BLaER1 (cell line): ENCODE measurements at regions not wholly inside any gene's neighbourhood (a gene's known extent, or its start where the extent isn't known, plus 50 kb on each side); places are given as distances from the start of the nearest gene placed in this dataset.

Experiments
- H3K27ac ChIP-seq: shearing (Covaris generic); formaldehyde crosslinking; 2 replicates; pipeline ENCODE4 v1.8.1; 2022
- H3K27me3 ChIP-seq: shearing (Covaris generic); formaldehyde crosslinking; 2 replicates; pipeline ENCODE4 v1.8.1; 2022
- H3K36me3 ChIP-seq: shearing (Covaris generic); formaldehyde crosslinking; 2 replicates; pipeline ENCODE4 v1.8.1; 2022
- H3K4me1 ChIP-seq: shearing (Covaris generic); formaldehyde crosslinking; 2 replicates; pipeline ENCODE4 v1.8.1; 2022
- H3K4me2 ChIP-seq: shearing (Covaris generic); formaldehyde crosslinking; 2 replicates; pipeline ENCODE4 v1.8.1; 2022
- H3K4me3 ChIP-seq: shearing (Covaris generic); formaldehyde crosslinking; 2 replicates; pipeline ENCODE4 v1.8.1; 2022
- H3K9ac ChIP-seq: shearing (Covaris generic); formaldehyde crosslinking; 2 replicates; pipeline ENCODE4 v1.8.1; 2022
- H3K9me3 ChIP-seq: shearing (Covaris generic); formaldehyde crosslinking; 2 replicates; pipeline ENCODE4 v1.8.1; 2022
- H4K20me1 ChIP-seq: shearing (Covaris generic); formaldehyde crosslinking; 2 replicates; pipeline ENCODE4 v1.8.1; 2022
- Cebpa-rat ChIP-seq: shearing (Covaris generic); IDR thresholded peaks from 2 replicates; pipeline ENCODE4 v1.8.1; 2022

GRCh38 chr3:70899816-70900215 is 587.4 kb upstream of the MDFIC2 start:
- Histone ChIP-seq H3K4me2 (no peak overlapping the region), H3K9me3 (peaks cover 9% of the 10 kb centered on the region), H3K9ac (no peak overlapping the region), H3K4me1 (no peaks in the 10 kb centered on the region), H3K36me3 (no peaks in the 10 kb centered on the region), H3K4me3 (no peak overlapping the region), H4K20me1 (no peaks in the 10 kb centered on the region), H3K27ac (no peak overlapping the region), H3K27me3 (no peaks in the 10 kb centered on the region)
- TF ChIP-seq Cebpa-rat: no peak

GRCh38 chr3:70890020-70890394 is 577.6 kb upstream of the MDFIC2 start:
- no peaks in the 10 kb centered on the region for H3K4me1 ChIP-seq
- TF ChIP-seq Cebpa-rat: no peak
- H3K4me3 ChIP-seq: no peak overlapping the region
- no peaks in the 10 kb centered on the region for H3K9me3 ChIP-seq
- no peaks in the 10 kb centered on the region for H3K36me3 ChIP-seq
- no peaks in the 10 kb centered on the region for H4K20me1 ChIP-seq
- H3K27ac ChIP-seq: no peak overlapping the region
- H3K9ac ChIP-seq: no peak overlapping the region
- H3K27me3 ChIP-seq: no peaks in the 10 kb centered on the region
- H3K4me2 ChIP-seq: no peak overlapping the region

- H3K4me3 ChIP-seq: no peak overlapping the region
- H3K27me3 ChIP-seq: no peaks in the 10 kb centered on the region
- no peak overlapping the region for H3K4me2 ChIP-seq
- H3K27ac ChIP-seq: no peak overlapping the region
- H4K20me1 ChIP-seq: no peaks in the 10 kb centered on the region
- no peaks in the 10 kb centered on the region for H3K4me1 ChIP-seq
- H3K9me3 ChIP-seq: no peaks in the 10 kb centered on the region
- H3K36me3 ChIP-seq: no peaks in the 10 kb centered on the region
- TF ChIP-seq Cebpa-rat: no peak
- no peak overlapping the region for H3K9ac ChIP-seq
Measured at GRCh38 chr3:70889162-70890019, 577.0 kb upstream of the MDFIC2 start.

DNA sequence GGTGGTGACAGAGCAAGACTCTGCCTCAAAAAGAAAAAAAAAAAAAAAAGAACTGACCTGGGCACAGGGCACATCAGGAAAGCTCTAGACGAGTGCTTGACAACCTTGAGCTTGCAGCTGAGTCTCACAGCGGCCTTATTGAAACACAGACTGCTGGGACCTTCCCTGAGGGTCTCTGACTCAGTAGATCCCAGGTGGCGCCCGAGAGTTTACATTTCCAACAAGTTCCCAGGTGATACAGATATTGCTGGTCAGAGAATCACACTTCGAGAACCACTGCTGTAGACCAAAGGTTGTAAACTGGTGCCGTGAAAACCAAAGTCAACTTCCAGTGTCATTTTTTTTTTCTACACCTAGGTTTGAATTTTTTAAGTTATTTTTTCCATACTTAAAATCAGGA is 573.2 kb upstream of the MDFIC2 start:
- no peak overlapping the region for H3K27ac ChIP-seq
- TF ChIP-seq Cebpa-rat: no peak
- H3K4me3 ChIP-seq: no peak overlapping the region
- no peaks in the 10 kb centered on the region for H4K20me1 ChIP-seq
- no peaks in the 10 kb centered on the region for H3K36me3 ChIP-seq
- H3K4me1 ChIP-seq: no peaks in the 10 kb centered on the region
- no peaks in the 10 kb centered on the region for H3K27me3 ChIP-seq
- no peak overlapping the region for H3K4me2 ChIP-seq
- no peaks in the 10 kb centered on the region for H3K9me3 ChIP-seq
- H3K9ac ChIP-seq: no peak overlapping the region

GRCh38 chr3:70882104-70882503 is 569.7 kb upstream of the MDFIC2 start:
- H3K4me3 ChIP-seq: no peak overlapping the region
- H3K4me1 ChIP-seq: no peaks in the 10 kb centered on the region
- H3K36me3 ChIP-seq: no peaks in the 10 kb centered on the region
- no peak overlapping the region for H3K4me2 ChIP-seq
- H4K20me1 ChIP-seq: no peaks in the 10 kb centered on the region
- no peaks in the 10 kb centered on the region for H3K27me3 ChIP-seq
- peaks cover 12% of the 10 kb centered on the region for H3K9me3 ChIP-seq
- no peak overlapping the region for H3K27ac ChIP-seq
- H3K9ac ChIP-seq: no peak overlapping the region
- TF ChIP-seq Cebpa-rat: no peak

DNA sequence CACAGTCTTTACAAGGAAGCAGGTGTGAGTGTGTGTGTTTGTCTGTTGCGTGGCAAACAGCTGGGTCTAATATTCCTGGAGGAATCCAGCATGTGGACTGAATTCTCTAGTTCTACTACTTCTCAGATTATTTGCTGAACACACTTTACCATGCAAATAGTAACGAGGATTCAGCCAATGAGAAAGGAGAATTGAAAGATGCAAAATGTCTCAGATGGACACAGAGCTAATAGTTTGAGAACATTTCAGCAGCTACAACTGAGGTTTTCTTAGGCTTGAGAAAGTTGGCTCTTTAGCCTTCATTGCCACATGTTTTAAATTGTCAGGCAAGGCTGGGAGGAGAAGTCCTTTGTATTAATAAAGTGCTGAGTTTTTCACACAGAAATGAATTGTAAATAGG is 568.0 kb upstream of the MDFIC2 start:
- H3K27ac ChIP-seq: no peak overlapping the region
- H4K20me1 ChIP-seq: no peaks in the 10 kb centered on the region
- no peaks in the 10 kb centered on the region for H3K27me3 ChIP-seq
- TF ChIP-seq Cebpa-rat: no peak
- no peaks in the 10 kb centered on the region for H3K4me1 ChIP-seq
- no peaks in the 10 kb centered on the region for H3K36me3 ChIP-seq
- peaks cover 12% of the 10 kb centered on the region for H3K9me3 ChIP-seq
- H3K9ac ChIP-seq: no peak overlapping the region
- H3K4me3 ChIP-seq: no peak overlapping the region
- H3K4me2 ChIP-seq: no peak overlapping the region

DNA sequence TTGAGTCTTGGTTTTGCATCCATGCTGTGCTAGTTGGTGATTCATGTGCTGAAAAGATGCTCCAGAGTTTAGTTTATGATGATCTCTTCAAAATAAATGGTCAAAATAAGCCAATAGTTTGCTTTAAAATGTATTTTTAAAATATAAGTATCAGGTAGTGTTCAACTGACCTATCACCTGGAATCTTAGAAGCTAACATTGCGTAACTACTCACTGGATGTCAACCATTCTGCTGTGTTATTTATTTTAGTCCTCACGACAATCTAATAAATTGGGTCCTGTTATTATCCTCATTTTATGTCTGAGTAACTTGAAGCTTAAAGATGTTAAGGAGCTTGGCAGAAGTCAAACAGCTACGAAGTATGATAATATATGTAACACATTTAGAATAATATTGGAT is 563.7 kb upstream of the MDFIC2 start:
- H3K9ac ChIP-seq: no peak overlapping the region
- H3K9me3 ChIP-seq: peaks cover 22% of the 10 kb centered on the region
- no peak overlapping the region for H3K4me2 ChIP-seq
- no peaks in the 10 kb centered on the region for H3K4me1 ChIP-seq
- no peaks in the 10 kb centered on the region for H3K27me3 ChIP-seq
- no peak overlapping the region for H3K27ac ChIP-seq
- H4K20me1 ChIP-seq: no peaks in the 10 kb centered on the region
- no peaks in the 10 kb centered on the region for H3K36me3 ChIP-seq
- no peak for TF ChIP-seq Cebpa-rat
- H3K4me3 ChIP-seq: no peak overlapping the region

- no peaks in the 10 kb centered on the region for H4K20me1 ChIP-seq
- H3K4me2 ChIP-seq: no peak overlapping the region
- no peak overlapping the region for H3K4me3 ChIP-seq
- H3K9ac ChIP-seq: no peak overlapping the region
- no peaks in the 10 kb centered on the region for H3K4me1 ChIP-seq
- no peak overlapping the region for H3K27ac ChIP-seq
- peaks cover 25% of the 10 kb centered on the region for H3K9me3 ChIP-seq
- H3K36me3 ChIP-seq: no peaks in the 10 kb centered on the region
- H3K27me3 ChIP-seq: no peaks in the 10 kb centered on the region
- no peak for TF ChIP-seq Cebpa-rat
Measured at GRCh38 chr3:70874196-70874595, 561.8 kb upstream of the MDFIC2 start.

DNA sequence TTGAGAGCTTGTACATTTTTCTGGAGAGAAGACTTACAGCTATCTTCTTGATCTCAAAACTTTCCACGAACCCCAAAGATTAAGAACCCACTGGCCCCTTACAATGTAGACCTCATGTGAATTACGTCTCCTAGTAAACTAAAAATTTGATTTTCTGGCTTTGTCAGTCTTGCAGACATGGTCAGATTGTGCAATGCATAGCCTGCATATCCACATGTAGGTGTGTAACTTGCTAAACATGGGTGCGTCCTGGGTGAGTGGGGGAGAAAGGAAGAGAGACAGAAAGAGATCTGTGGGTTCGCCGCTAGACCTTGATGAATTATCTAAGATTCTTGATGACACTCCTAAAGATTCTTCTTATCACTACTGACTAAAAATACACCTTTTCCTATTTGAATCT is 561.2 kb upstream of the MDFIC2 start:
- TF ChIP-seq Cebpa-rat: no peak
- Histone ChIP-seq H3K4me1 (no peaks in the 10 kb centered on the region), H3K4me2 (no peak overlapping the region), H3K36me3 (no peaks in the 10 kb centered on the region), H3K27me3 (no peaks in the 10 kb centered on the region), H3K9ac (no peak overlapping the region), H3K4me3 (no peak overlapping the region), H4K20me1 (no peaks in the 10 kb centered on the region), H3K9me3 (peaks cover 20% of the 10 kb centered on the region), H3K27ac (no peak overlapping the region)

- Histone ChIP-seq H3K36me3 (no peaks in the 10 kb centered on the region), H3K27ac (no peak overlapping the region), H3K9ac (no peak overlapping the region), H3K27me3 (no peaks in the 10 kb centered on the region), H4K20me1 (no peaks in the 10 kb centered on the region), H3K4me3 (no peak overlapping the region), H3K4me2 (no peak overlapping the region), H3K9me3 (peaks cover 17% of the 10 kb centered on the region), H3K4me1 (no peaks in the 10 kb centered on the region)
- TF ChIP-seq Cebpa-rat: no peak
Measured at GRCh38 chr3:70871909-70872656, 559.6 kb upstream of the MDFIC2 start.
